Caco-2 (cell line): ENCODE measurements at regions not wholly inside any gene's neighbourhood (a gene's known extent, or its start where the extent isn't known, plus 50 kb on each side); places are given as distances from the start of the nearest gene placed in this dataset.

Source experiments
- BruUV-seq: library from RNA; stranded (reverse); fragments of 400-500 nt; replicated peaks from 2 replicates; lab custom pipeline; 2021; lab: Mats Ljungman, UMichigan
- CTCF ChIA-PET: fragments of 300-600 bp; sonication (Branson Sonifier 250); formaldehyde crosslinking; loops from one replicate; lab custom pipeline; 2022; ENCODE audit warnings: antibody characterized with exemption; lab: Charles Lee
- POLR2A ChIA-PET: fragments of 300-600 bp; sonication (Branson Sonifier 250); formaldehyde crosslinking; loops from one replicate; lab custom pipeline; 2022; ENCODE audit warnings: antibody characterized with exemption; lab: Charles Lee
- DNase-seq, 2 experiments: peaks; one replicate each; pipeline versions ENCODE4 v3.0.0 to v3.0.0-alpha.2; 2020 to 2022
- H3K27me3 ChIP-seq: replicated peaks from 2 replicates; pipeline ENCODE4 v1.6.0; 2011; ENCODE audit warnings: low read length; ENCODE audit not compliant: control insufficient read depth, insufficient read depth
- H3K36me3 ChIP-seq: 2 replicates; pipeline ENCODE4 v1.5.1; 2011; ENCODE audit warnings: low read length; ENCODE audit not compliant: control insufficient read depth, insufficient read depth
- H3K4me1 ChIP-seq: fragments of 250-450 bp; sonication (Bioruptor Pico); 2 replicates; pipeline ENCODE4 v1.5.1; 2020; ENCODE audit warnings: mild to moderate bottlenecking
- H3K4me3 ChIP-seq: 2 replicates; pipeline ENCODE4 v1.5.1; 2011; ENCODE audit warnings: low read depth, mild to moderate bottlenecking, control low read depth, low read length
- H3K9me3 ChIP-seq: fragments of 250-450 bp; sonication (Bioruptor Pico); 2 replicates; pipeline ENCODE4 v1.5.1; 2020; ENCODE audit warnings: mild to moderate bottlenecking, moderate library complexity
- H3K27ac Mint-ChIP-seq: one replicate; pipeline ENCODE4 v1.8.0; 2022; ENCODE audit warnings: mixed read lengths; ENCODE audit not compliant: unreplicated experiment
- H3K27me3 Mint-ChIP-seq: one replicate; pipeline ENCODE4 v1.8.0; 2022; ENCODE audit warnings: mixed read lengths; ENCODE audit not compliant: insufficient read depth, unreplicated experiment
- H3K36me3 Mint-ChIP-seq: one replicate; pipeline ENCODE4 v1.8.0; 2022; ENCODE audit warnings: mild to moderate bottlenecking, mixed read lengths; ENCODE audit not compliant: insufficient read depth, unreplicated experiment
- H3K4me1 Mint-ChIP-seq: one replicate; pipeline ENCODE4 v1.8.0; 2022; ENCODE audit warnings: low read depth, mixed read lengths; ENCODE audit not compliant: unreplicated experiment
- H3K4me3 Mint-ChIP-seq: one replicate; pipeline ENCODE4 v1.8.0; 2022; ENCODE audit warnings: mild to moderate bottlenecking, moderate library complexity, mixed read lengths; ENCODE audit not compliant: unreplicated experiment
- H3K9me3 Mint-ChIP-seq: one replicate; pipeline ENCODE4 v1.8.0; 2022; ENCODE audit warnings: mixed read lengths; ENCODE audit not compliant: unreplicated experiment
- intact Hi-C: fragments of 100-400 bp; cut with micrococcal nuclease; formaldehyde crosslinking; loops from one replicate; pipeline ENCODE4 v1.10.0; 2022; ENCODE audit not compliant: unreplicated experiment
- TF ChIP-seq, protein P1 (sequence below), 2 experiments: fragments of 200-600 bp in 1 of 2; IDR thresholded peaks; 1 replicate in 1 of 2; 2 replicates in 1 of 2; pipeline versions ENCODE4 v1.5.1 to v1.8.0; 2011 to 2022; ENCODE audit warnings: antibody characterized with exemption in 1 of 2, control low read depth in 1 of 2, inconsistent platforms in 1 of 2, low read depth in 1 of 2, low read length in 1 of 2, mild to moderate bottlenecking in 1 of 2, moderate library complexity in 1 of 2; ENCODE audit not compliant: insufficient read depth in 1 of 2, severe bottlenecking in 1 of 2, unreplicated experiment in 1 of 2

DNA sequence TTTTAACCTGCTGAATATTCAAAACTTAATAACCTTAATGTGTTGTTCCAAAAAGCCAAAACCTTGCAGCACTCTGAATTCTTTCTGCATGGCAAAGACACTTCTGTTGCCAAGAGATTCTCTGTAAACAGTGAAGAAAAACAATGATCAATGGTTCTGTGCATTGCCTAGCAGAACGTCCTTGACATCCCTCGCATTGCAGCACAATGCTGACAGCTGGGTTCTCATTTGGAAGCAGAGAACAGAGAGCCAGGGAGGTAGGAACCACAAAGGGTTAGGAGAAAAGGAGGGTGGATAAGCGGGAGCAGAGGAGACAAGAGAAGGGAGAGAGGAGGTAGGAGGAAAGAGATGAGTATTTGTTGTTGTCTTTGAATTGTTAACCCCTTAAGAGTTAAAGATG lies 501.1 kb downstream of the NAV3 start:
- TF ChIP-seq, protein P1, sequence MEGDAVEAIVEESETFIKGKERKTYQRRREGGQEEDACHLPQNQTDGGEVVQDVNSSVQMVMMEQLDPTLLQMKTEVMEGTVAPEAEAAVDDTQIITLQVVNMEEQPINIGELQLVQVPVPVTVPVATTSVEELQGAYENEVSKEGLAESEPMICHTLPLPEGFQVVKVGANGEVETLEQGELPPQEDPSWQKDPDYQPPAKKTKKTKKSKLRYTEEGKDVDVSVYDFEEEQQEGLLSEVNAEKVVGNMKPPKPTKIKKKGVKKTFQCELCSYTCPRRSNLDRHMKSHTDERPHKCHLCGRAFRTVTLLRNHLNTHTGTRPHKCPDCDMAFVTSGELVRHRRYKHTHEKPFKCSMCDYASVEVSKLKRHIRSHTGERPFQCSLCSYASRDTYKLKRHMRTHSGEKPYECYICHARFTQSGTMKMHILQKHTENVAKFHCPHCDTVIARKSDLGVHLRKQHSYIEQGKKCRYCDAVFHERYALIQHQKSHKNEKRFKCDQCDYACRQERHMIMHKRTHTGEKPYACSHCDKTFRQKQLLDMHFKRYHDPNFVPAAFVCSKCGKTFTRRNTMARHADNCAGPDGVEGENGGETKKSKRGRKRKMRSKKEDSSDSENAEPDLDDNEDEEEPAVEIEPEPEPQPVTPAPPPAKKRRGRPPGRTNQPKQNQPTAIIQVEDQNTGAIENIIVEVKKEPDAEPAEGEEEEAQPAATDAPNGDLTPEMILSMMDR (IDR thresholded peaks at IDR 0.05; ENCODE audit: insufficient read depth in 1 of 2, low read depth in 1 of 2, low read length in 1 of 2, severe bottlenecking in 1 of 2, unreplicated experiment in 1 of 2), result no peak
- Mint-ChIP-seq H3K27me3 (no peaks in the 10 kb centered on the region), H3K36me3 (no peaks in the 10 kb centered on the region), H3K9me3 (no peaks in the 10 kb centered on the region), H3K4me3 (no peak overlapping the region), H3K4me1 (no peaks in the 10 kb centered on the region), H3K27ac (no peak overlapping the region)
- H3K4me1 ChIP-seq, result no peaks in the 10 kb centered on the region
- DNase-seq, result no peak
- POLR2A ChIA-PET, result no interaction called here
- H3K27me3 ChIP-seq, result no peaks in the 10 kb centered on the region
- intact Hi-C loops, result no loop called here
- H3K36me3 ChIP-seq, result no peaks in the 10 kb centered on the region
- CTCF ChIA-PET, result no interaction called here
- no peaks in the 10 kb centered on the region; the same call in 1 of the 2 replicates for H3K9me3 ChIP-seq
- no TSS peak for BruUV-seq
- no peak overlapping the region for H3K4me3 ChIP-seq

DNA sequence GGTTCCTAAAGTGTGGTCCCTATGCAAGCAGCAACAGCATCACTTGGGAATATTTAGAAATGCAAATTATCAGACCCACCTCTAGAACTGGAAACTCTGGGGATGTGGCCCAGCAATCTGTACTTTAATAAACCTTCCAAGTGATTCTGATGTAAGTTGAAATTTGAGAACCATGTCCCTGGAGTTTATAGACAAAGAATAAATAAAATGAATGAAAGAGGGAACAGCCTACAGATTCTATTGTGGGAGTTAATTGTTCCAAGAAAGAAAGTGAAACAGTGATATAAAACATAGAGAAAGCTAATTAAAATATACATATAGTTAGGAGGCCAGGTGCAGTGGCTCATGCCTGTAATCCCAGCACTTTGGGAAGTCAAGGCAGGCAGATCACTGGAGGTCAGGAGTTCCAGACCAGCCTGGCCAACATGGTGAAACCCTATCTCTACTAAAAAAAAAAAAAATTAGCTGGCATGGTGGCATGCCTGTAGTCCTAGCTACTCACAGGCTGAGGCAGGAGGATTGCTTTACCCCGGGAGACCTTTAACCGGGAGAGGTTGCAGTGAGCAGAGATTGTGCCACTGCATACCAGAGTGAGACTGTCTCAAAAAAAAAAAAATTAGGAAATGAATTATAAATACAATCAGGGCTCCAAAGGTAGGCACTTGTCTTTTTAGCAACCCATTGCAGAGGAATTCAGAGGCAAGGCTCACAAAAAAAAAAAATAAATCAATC lies 507.5 kb downstream of the NAV3 start:
- TF ChIP-seq, protein P1 (IDR thresholded peaks at IDR 0.05; ENCODE audit: insufficient read depth in 1 of 2, low read depth in 1 of 2, low read length in 1 of 2, severe bottlenecking in 1 of 2, unreplicated experiment in 1 of 2), result no peak
- H3K27ac Mint-ChIP-seq, result no peak overlapping the region
- intact Hi-C loops, result no loop called here
- H3K27me3 Mint-ChIP-seq, result no peaks in the 10 kb centered on the region
- no peaks in the 10 kb centered on the region for H3K9me3 Mint-ChIP-seq
- POLR2A ChIA-PET, result no interaction called here
- H3K4me1 ChIP-seq, result no peaks in the 10 kb centered on the region
- no peaks in the 10 kb centered on the region for H3K27me3 ChIP-seq
- DNase-seq, result no peak
- no peak overlapping the region for H3K4me3 ChIP-seq
- H3K9me3 ChIP-seq, result no peaks in the 10 kb centered on the region; the same call in 1 of the 2 replicates
- no peaks in the 10 kb centered on the region for H3K36me3 ChIP-seq
- H3K4me1 Mint-ChIP-seq, result no peaks in the 10 kb centered on the region
- CTCF ChIA-PET, result no interaction called here
- BruUV-seq, result no TSS peak
- H3K4me3 Mint-ChIP-seq, result no peak overlapping the region
- no peaks in the 10 kb centered on the region for H3K36me3 Mint-ChIP-seq

DNA sequence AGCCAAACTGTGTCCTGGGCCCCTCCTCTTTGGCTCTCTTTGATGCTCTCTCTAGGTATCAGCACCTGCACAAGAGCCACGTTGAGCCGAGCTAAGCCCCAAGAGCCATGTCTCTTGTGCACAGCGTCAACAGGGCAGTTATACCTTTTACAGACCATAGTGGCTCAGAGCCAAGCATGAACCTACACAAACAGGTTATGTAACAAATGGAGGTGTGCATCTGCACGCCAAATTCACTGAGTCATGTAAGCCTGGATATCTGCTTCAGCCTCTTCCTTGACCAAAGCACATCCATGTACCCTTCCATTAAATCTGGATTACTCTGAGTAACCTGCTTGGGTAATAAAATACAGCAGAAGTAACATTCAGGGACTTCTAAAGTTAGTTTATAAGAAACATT lies 509.7 kb downstream of the NAV3 start:
- CTCF ChIA-PET, result no interaction called here
- TF ChIP-seq, protein P1 (IDR thresholded peaks at IDR 0.05; ENCODE audit: insufficient read depth in 1 of 2, low read depth in 1 of 2, low read length in 1 of 2, severe bottlenecking in 1 of 2, unreplicated experiment in 1 of 2), result no peak
- Mint-ChIP-seq H3K4me1 (no peaks in the 10 kb centered on the region), H3K27me3 (no peaks in the 10 kb centered on the region), H3K9me3 (no peaks in the 10 kb centered on the region), H3K4me3 (no peak overlapping the region), H3K27ac (no peak overlapping the region), H3K36me3 (no peaks in the 10 kb centered on the region)
- Histone ChIP-seq H3K9me3 (no peaks in the 10 kb centered on the region), H3K4me1 (no peaks in the 10 kb centered on the region), H3K27me3 (no peaks in the 10 kb centered on the region), H3K4me3 (no peak overlapping the region), H3K36me3 (no peaks in the 10 kb centered on the region)
- DNase-seq, result no peak
- intact Hi-C loops, result no loop called here
- POLR2A ChIA-PET, result no interaction called here
- no TSS peak for BruUV-seq
